ENCODE measurements at regions not wholly inside any gene's neighbourhood (a gene's known extent, or its start where the extent isn't known, plus 50 kb on each side); places are given as distances from the start of the nearest gene placed in this dataset.
"Not testable (repeated sequence)": the region's sequence is repeated elsewhere in the genome, so short reads cannot be mapped to it uniquely, and the experiment has no call there.

DNA sequence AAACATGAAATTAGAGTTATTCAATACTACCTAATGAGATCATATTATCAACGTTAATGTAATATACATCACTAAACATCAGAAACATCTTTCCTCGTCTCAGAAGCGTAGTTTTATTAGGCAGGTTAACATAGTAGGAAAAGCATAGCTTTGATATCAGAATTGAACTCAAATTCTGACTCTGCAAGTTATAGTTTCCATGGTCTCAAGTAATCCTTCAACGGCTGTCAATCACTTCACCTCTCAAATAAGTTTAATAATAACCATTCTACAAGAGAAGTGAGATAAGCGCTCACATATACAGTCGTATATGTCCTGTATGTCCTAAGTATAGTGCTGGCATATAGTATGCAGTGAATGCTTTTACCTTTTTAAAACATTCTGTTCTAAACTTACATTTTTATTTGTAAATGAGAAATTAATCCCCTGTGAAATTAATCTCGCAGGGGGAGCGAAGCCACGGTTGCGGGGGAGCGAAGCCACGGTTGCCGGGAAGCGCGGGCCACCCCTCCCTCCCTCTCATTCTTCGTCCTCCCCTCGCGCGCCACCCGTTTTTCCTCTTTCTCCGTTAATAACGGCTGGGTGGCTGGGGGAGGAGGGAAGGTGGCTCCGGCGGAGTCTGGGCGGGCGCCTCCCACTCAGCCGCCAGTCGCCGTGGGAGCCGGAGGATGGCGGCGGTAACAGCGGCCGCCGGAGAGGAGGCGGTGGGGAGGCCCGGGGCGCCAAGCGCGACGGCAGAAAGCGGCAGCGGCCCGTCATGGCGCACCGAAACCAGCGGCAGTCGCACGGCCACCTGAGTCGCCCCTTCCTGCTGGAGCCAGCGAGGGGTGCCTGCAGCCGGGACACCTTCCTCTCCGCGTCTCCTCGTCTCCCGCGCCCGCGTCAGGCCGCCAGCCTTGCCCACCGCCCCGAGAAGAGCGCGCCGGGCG, 163.8 kb downstream of the KBTBD2 start:
- peak overlapping the region; percentile 51 for H3K4me3 ChIP-seq (ENCODE audit: low read depth, low read length)
- DNase-seq (ENCODE audit: low read depth), result not testable (repeated sequence)

DNA sequence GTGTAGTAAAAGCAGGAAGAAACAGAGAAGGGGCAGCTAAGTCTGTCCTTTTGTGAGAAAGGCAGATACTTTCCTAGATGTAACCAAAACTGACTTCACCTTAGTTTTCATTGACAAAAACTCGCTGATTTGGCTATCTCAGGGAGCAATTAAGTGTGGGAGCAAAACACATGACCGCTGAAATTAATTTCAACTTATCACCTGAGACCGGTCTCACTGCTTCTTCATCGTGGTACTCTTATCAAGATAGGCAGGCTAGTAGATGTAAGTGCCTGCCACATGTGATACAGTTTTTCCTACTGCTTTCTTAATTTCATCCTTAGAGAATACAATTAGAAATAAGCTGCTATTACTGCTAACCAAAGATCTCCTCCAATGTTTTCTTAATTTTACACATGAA, 168.7 kb downstream of the KBTBD2 start:
- H3K4me3 ChIP-seq (ENCODE audit: low read depth, low read length); DNase-seq (ENCODE audit: low read depth): not testable (repeated sequence)

GRCh38 chr7:32694182-32694581, 197.4 kb downstream of the KBTBD2 start:
- H3K4me3 ChIP-seq (ENCODE audit: low read depth, low read length), result no peak overlapping the region
- TF ChIP-seq CTCF (IDR thresholded peaks at IDR 0.05; ENCODE audit: control insufficient read depth, extremely low read depth, insufficient read depth), result no peak
- no peak for DNase-seq (ENCODE audit: low read depth)

DNA sequence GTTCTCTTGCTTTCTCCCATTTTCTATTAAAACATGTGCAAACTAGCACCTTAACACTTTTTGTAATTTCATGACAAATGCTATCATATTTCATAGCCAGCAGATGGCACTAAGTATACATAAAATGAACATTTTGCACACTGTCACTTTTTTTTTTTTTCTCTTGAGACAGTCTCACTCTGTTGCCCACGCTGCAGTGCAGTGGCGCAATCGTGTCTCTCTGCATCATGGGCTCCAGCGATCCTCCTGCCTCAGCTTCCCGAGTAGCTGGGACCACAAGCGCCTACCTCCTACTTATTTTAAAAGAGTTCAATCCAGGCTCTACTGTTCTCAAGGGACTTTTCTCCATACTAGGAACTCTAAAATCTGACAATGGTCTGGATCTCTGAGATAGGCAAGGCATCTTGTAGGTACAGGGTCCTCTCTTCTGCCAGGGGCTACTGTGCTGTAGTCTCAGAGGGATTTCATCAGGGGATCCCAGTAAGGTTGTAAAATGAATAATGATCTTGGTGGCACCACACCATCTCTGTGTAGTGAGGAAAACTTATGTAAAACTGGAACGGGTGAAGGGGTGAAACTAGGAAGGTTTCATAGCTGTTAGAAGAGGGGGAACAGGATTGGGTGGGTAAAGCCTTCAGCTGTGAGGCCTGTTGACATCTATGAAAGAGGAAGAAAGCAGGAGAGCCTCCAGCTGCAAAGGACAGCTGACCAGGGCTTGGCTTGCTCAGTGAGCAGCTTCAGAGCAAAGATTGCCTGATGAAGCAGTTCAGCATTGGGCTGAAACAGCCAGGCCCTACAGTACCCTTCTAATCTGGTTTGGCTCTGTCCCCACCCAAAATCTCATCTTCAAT, 196.9 kb downstream of the AVL9 start:
- peak; percentile 28; the same call in 1 of the 2 replicates for TF ChIP-seq CTCF (IDR thresholded peaks at IDR 0.05; ENCODE audit: control insufficient read depth, extremely low read depth, insufficient read depth)
- H3K4me3 ChIP-seq (ENCODE audit: low read depth, low read length); DNase-seq (ENCODE audit: low read depth): not testable (repeated sequence)

DNA sequence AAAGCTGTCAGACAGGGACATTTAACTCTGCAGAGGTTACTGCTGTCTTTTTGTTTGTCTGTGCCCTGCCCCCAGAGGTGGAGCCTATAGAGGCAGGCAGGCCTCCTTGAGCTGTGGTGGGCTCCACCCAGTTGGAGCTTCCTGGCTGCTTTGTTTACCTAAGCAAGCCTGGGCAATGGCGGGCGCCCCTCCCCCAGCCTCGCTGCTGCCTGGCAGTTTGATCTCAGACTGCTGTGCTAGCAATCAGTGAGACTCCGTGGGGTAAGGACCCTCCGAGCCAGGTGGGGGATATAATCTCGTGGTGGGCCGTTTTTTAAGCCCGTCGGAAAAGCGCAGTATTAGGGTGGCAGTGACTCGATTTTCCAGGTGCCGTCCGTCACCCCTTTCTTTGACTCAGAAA, 192.8 kb downstream of the AVL9 start:
- DNase-seq (ENCODE audit: low read depth), result not testable (repeated sequence)

GRCh38 chr7:32681174-32681518, 185.9 kb downstream of the AVL9 start:
- DNase-seq (ENCODE audit: low read depth), result no peak
- H3K4me3 ChIP-seq (ENCODE audit: low read depth, low read length), result no peak overlapping the region
- no peak for TF ChIP-seq CTCF (IDR thresholded peaks at IDR 0.05; ENCODE audit: control insufficient read depth, extremely low read depth, insufficient read depth)

More for the DNA sequence above, 192.8 kb downstream of the AVL9 start:
- not testable (repeated sequence) for H3K4me3 ChIP-seq (ENCODE audit: low read depth, low read length)

GRCh38 chr7:32680259-32681173, 185.2 kb downstream of the AVL9 start:
- TF ChIP-seq CTCF (IDR thresholded peaks at IDR 0.05; ENCODE audit: control insufficient read depth, extremely low read depth, insufficient read depth), result no peak
- no peak overlapping the region for H3K4me3 ChIP-seq (ENCODE audit: low read depth, low read length)
- DNase-seq (ENCODE audit: low read depth), result no peak

DNA sequence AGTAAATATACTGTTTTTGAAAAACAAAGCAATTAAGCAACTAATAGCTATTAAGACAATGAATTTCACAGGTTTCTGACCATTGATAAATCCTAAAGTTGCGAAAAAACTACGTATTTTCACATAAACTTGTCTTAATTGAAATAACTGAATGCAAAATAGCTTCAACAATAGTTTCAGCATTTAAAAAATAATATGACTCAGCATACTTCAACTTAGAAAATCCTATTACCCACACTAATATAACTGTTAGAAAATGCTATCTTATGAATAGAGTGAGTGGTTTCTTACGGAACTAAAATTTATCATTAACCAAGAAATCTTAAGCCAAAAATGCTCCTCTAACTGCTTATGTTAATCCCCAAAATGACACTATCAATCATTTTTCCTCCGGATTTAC, 183.9 kb downstream of the AVL9 start:
- DNase-seq (ENCODE audit: low read depth), result no peak
- no peak for TF ChIP-seq CTCF (IDR thresholded peaks at IDR 0.05; ENCODE audit: control insufficient read depth, extremely low read depth, insufficient read depth)
- H3K4me3 ChIP-seq (ENCODE audit: low read depth, low read length), result no peak overlapping the region
